ENCODE measurements at regions not wholly inside any gene's neighbourhood (a gene's known extent, or its start where the extent isn't known, plus 50 kb on each side); places are given as distances from the start of the nearest gene placed in this dataset.
"Not testable (repeated sequence)": the region's sequence is repeated elsewhere in the genome, so short reads cannot be mapped to it uniquely, and the experiment has no call there.

DNA sequence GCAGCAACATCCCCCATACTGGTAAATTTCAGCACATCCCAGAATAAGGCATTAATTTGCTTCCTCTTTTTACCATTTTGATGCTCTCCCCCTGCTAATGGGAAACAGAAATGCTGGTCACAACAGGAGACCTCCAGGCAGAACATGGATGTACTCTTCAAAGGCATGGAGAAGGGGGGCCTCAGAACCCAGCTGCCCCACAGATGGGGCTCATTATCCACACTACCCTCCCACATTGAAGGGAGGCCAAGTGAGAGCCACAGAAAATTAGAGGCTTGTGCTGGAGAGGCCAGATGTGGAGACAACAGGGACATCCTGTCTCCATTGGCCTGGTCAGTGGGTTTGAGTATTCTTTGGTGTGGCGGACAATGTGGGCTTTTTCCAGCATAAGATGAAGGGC lies 150.1 kb upstream of the CDH11 start:
- H3K4me3 Mint-ChIP-seq = no peak overlapping the region
- ATAC-seq (no peak), DNase-seq (no peak)
- no peak overlapping the region for H3K27ac Mint-ChIP-seq
- no peaks in the 10 kb centered on the region for H3K4me1 Mint-ChIP-seq
- no peaks in the 10 kb centered on the region for H3K27me3 Mint-ChIP-seq
- no peaks in the 10 kb centered on the region for H3K9me3 ChIP-seq (ENCODE audit: control insufficient read depth, low read length, poor library complexity, severe bottlenecking)
- H3K36me3 Mint-ChIP-seq (ENCODE audit: low read depth) = no peaks in the 10 kb centered on the region

DNA sequence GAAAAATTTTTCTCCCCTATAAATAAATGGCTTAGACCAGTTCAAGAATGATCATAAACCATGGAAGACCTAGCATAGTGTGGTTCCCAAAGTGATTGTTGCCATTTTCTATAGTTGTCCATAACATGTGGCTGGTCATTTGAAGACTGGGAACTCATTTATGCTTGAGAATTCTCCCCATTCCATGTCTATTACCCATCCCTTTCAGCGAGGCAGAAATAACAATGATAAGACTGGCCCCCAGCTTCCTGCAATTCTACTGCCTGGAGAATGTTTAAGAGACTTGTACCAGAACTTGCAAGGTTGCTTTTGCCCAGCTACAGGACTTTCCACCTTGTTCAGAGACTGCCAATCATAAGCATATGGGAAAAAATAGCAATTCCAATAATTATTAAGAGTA lies 146.5 kb upstream of the CDH11 start:
- no peaks in the 10 kb centered on the region for H3K9me3 ChIP-seq (ENCODE audit: control insufficient read depth, low read length, poor library complexity, severe bottlenecking)
- Mint-ChIP-seq H3K27ac (no peak overlapping the region), H3K4me3 (no peak overlapping the region), H3K27me3 (no peaks in the 10 kb centered on the region), H3K4me1 (no peaks in the 10 kb centered on the region), H3K36me3 (ENCODE audit: low read depth) (no peaks in the 10 kb centered on the region)
- ATAC-seq = no peak
- DNase-seq = no peak

DNA sequence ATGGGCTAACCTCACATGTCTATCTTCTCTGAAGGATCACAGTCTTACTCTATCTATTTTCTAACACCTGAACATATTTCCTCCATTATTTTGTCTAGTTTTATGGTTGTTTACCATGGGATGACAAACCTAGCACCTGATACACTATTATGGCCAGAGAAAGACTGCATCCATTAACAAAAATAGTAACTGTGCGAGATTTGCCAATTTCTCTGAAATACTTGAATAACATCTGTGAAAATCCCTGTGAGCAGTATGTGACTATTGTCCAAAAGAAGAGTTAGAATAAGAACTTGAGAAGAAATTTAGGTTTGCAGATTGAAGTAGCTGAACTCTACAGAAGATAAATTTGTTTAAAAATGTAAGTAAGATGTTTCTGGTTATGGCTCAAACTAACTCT lies 142.0 kb upstream of the CDH11 start:
- DNase-seq (no peak), ATAC-seq (no peak)
- no peak overlapping the region for H3K4me3 Mint-ChIP-seq
- H3K9me3 ChIP-seq (ENCODE audit: control insufficient read depth, low read length, poor library complexity, severe bottlenecking) = no peaks in the 10 kb centered on the region
- no peaks in the 10 kb centered on the region for H3K27me3 Mint-ChIP-seq
- no peaks in the 10 kb centered on the region for H3K4me1 Mint-ChIP-seq
- H3K36me3 Mint-ChIP-seq (ENCODE audit: low read depth) = no peaks in the 10 kb centered on the region
- no peak overlapping the region for H3K27ac Mint-ChIP-seq

DNA sequence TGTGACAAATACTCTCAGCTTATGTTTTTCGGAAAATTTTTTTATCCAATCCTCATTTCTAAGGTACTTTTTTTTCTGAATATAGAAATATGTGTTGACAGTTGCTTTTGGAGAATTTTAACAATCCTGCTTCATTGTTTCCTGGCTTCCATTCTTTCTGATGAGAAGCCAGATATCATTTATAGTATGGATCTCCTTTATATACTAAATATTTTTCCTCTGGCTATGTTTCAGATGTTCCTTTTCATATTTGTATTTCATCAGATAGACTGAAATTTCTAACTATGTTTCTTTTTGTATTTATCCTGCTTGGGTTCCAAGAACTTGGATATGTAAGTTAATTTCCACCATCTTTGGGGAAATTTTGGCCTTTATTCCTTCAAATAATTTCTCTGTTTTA lies 138.9 kb upstream of the CDH11 start:
- no peak for DNase-seq

DNA sequence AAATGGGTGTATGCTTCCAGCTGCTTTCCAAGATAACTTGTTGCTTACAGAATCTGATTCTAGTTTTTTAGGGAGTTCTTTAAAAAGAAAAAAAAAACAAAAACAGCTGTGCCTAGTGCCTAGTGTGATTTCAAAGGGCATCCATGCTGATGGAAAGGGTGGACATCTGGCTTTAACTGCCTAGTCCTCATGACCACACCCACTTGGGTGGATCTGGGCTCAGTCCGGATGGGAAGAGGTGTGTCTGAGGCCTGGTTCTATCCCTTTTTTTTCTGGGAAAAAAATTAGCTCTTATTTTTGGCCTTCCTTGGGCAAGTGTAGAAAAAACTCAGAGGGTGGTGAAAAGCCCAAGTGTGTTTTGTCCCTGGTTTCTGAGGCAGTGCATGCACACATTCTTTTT lies 132.3 kb upstream of the CDH11 start:
- Mint-ChIP-seq H3K4me3 (no peak overlapping the region), H3K36me3 (ENCODE audit: low read depth) (no peaks in the 10 kb centered on the region), H3K4me1 (no peaks in the 10 kb centered on the region), H3K27me3 (no peaks in the 10 kb centered on the region), H3K27ac (no peak overlapping the region)
- ATAC-seq (no peak), DNase-seq (no peak)
- H3K9me3 ChIP-seq (ENCODE audit: control insufficient read depth, low read length, poor library complexity, severe bottlenecking) = no peaks in the 10 kb centered on the region

More for the DNA sequence above, 138.9 kb upstream of the CDH11 start:
- Mint-ChIP-seq H3K4me3 (no peak overlapping the region), H3K4me1 (no peaks in the 10 kb centered on the region), H3K27ac (no peak overlapping the region), H3K36me3 (ENCODE audit: low read depth) (no peaks in the 10 kb centered on the region), H3K27me3 (no peaks in the 10 kb centered on the region)
- H3K9me3 ChIP-seq (ENCODE audit: control insufficient read depth, low read length, poor library complexity, severe bottlenecking) = no peaks in the 10 kb centered on the region
- ATAC-seq = no peak

DNA sequence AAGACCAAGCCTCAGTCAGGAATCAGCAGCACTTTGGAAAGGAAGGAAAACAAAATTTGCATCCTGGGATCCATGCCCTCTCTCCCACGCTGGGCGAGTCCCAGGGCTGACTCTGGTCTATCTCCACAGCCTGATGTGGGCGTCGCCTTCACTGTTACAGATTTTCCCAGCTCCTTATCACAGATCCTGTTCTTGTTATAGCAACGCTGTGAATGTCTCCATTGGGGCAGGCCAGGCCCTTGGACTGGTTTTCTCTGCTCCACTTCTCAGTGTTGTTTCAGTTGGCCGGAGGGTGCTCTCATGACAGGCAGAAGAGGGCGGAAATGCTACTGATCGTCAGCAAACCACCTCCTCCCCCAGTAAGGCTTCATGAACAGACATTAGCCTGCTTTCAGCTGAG lies 127.9 kb upstream of the CDH11 start:
- no peak for DNase-seq
- no peak overlapping the region for H3K4me3 Mint-ChIP-seq
- H3K4me1 Mint-ChIP-seq = no peaks in the 10 kb centered on the region
- ATAC-seq = no peak
- H3K27ac Mint-ChIP-seq = no peak overlapping the region
- H3K36me3 Mint-ChIP-seq (ENCODE audit: low read depth) = no peaks in the 10 kb centered on the region
- H3K9me3 ChIP-seq (ENCODE audit: control insufficient read depth, low read length, poor library complexity, severe bottlenecking) = no peaks in the 10 kb centered on the region
- H3K27me3 Mint-ChIP-seq = no peaks in the 10 kb centered on the region

DNA sequence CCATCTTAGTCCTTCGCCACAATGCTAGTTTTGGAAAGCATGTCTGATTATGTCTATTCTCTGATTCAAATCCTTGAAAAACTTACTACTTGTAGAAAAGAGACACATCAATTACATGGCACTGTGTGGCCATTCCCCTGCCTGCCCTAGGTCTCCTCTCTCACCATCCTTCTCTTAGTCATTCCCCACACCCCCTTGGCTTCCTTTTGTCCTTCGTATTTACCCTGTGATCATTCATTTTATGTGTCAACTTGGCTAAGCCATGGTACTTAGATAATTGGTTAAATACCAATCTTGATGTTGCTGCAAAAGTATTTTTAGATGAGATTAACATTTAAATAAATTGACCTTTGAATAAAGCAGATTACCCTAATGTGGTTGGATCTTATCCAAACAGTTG lies 122.9 kb upstream of the CDH11 start:
- no peaks in the 10 kb centered on the region for H3K27me3 Mint-ChIP-seq
- no peaks in the 10 kb centered on the region for H3K4me1 Mint-ChIP-seq
- no peak overlapping the region for H3K4me3 Mint-ChIP-seq
- no peak for ATAC-seq
- no peaks in the 10 kb centered on the region for H3K9me3 ChIP-seq (ENCODE audit: control insufficient read depth, low read length, poor library complexity, severe bottlenecking)
- DNase-seq = no peak
- H3K27ac Mint-ChIP-seq = no peak overlapping the region
- no peaks in the 10 kb centered on the region for H3K36me3 Mint-ChIP-seq (ENCODE audit: low read depth)

DNA sequence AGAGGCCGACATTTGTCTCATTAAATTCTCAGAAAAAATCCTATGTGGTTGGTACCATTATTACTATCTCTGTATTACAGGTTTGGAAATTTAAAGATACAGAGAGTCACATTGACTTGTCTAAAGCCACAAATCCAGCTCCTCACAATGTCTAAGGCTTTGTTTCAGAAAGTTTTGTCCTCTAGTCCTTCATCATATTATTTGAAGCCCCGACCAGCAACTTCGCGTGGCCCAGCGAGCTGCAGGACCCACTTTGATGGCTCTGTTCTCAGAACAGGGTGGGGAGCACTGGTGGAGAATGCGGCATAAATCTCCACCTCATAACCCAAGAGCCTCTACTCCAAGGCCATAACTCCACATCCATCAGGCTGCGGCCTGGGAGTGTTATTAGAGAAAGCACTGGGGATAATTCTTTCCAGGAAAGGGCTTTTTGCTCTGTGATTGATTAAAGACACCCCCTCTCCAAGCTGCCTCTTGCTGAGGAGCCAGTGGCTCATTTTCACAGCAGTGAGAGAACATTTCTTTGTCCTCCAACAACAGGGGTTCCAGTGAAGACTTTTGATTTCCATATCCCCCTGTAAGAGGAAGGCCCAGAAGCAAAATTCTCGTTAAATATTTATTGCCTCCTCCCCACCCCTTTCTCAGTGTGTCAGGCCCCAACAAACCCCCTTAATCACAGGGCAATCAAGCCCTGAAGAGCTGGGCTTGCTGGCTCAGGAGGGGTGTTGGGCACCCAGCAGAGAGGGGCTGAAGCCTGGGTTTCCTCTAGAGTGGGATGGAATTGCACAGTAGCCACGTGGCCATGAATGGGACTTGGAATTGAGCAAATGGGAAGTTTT lies 113.7 kb upstream of the CDH11 start:
- no peak overlapping the region for H3K27ac Mint-ChIP-seq
- no peaks in the 10 kb centered on the region for H3K36me3 Mint-ChIP-seq (ENCODE audit: low read depth)
- ATAC-seq (no peak), DNase-seq (no peak)
- H3K9me3 ChIP-seq (ENCODE audit: control insufficient read depth, low read length, poor library complexity, severe bottlenecking) = no peaks in the 10 kb centered on the region
- H3K4me3 Mint-ChIP-seq = no peak overlapping the region
- no peaks in the 10 kb centered on the region for H3K27me3 Mint-ChIP-seq
- H3K4me1 Mint-ChIP-seq = no peaks in the 10 kb centered on the region

DNA sequence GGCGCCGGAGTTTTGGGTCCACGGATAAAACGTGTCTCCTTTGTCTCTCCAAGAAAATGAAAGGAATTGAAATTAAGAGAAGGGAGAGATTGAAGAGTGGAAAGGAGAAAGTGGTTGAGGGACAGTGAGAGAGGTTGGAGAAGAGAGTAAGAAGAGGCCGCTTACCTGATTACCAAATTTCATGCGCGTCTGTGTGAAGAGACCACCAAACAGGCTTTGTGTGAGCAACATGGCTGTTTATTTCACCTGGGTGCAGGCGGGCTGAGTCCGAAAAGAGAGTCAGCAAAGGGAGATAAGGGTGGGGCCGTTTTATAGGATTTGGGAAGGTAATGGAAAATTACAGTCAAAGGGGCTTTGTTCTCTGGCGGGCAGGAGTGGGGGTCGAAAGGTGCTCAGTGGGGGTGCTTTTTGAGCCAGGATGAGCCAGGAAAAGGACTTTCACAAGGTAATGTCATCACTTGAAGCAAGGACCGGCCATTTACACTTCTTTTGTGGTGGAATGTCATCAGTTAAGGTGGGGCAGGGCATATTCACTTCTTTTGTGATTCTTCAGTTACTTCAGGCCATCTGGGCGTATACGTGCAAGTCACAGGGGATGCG lies 113.0 kb upstream of the CDH11 start:
- not testable (repeated sequence) for H3K4me1 Mint-ChIP-seq; H3K36me3 Mint-ChIP-seq (ENCODE audit: low read depth); ATAC-seq; H3K27ac Mint-ChIP-seq; H3K9me3 ChIP-seq (ENCODE audit: control insufficient read depth, low read length, poor library complexity, severe bottlenecking); H3K27me3 Mint-ChIP-seq; H3K4me3 Mint-ChIP-seq; DNase-seq

DNA sequence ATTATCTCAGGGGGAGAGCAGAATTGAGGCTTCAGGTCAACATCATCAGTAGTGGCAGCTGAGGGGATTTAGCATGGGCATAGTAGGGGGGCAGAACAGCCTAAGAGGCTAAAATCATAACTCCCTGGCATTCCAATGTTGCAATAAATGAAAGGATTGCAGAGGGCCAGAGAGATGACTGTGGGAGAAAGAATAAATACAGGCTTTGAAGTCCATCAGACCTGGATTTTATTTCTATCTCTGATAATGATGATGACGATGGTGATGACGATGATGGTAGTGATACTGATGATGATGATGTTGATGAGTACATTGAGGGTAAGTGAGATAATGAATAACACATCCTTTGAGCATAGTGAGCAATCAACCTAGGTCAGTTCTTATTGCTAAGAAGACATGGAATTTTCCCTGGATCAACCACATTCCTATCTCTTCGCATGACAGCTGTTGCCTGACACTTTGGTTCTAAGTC lies 107.4 kb upstream of the CDH11 start:
- H3K27me3 Mint-ChIP-seq = no peaks in the 10 kb centered on the region
- no peak overlapping the region for H3K4me3 Mint-ChIP-seq
- no peaks in the 10 kb centered on the region for H3K4me1 Mint-ChIP-seq
- ATAC-seq (no peak), DNase-seq (no peak)
- no peak overlapping the region for H3K27ac Mint-ChIP-seq
- H3K9me3 ChIP-seq (ENCODE audit: control insufficient read depth, low read length, poor library complexity, severe bottlenecking) = no peaks in the 10 kb centered on the region
- H3K36me3 Mint-ChIP-seq (ENCODE audit: low read depth) = no peaks in the 10 kb centered on the region

DNA sequence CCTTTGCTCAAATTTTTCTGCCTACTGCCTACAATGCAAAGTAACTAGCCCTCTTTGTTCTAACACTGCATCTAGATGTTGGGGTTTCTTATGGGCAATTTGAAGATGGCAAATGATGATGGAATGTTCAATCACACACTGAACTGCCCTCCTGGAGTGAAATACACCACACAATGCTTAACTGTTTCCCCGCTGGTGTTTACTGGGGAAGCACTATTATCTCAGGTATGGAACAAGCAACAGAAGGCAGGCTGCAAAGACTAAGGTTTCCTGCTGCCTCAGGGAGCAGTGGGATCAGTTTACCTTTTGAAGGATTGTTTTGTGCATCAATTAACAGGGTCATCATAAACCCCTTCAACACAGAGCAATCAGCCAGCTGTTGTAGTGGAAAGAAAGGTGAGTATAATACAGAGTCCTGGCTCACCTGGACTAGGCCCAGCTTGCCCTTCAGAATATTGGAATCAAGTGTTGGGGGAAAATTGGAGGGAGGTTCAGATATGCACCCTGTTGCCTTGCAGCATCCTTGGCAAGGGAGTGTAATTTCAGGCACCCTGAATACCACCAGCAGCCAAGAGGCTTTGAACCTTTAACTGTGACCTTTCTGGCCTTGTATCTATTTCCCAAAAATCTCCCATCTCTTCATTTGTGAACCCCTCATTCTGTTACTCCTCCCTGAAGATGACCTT lies 105.4 kb upstream of the CDH11 start:
- no peaks in the 10 kb centered on the region for H3K27me3 Mint-ChIP-seq
- H3K36me3 Mint-ChIP-seq (ENCODE audit: low read depth) = no peaks in the 10 kb centered on the region
- no peaks in the 10 kb centered on the region for H3K4me1 Mint-ChIP-seq
- DNase-seq (no peak), ATAC-seq (no peak)
- no peak overlapping the region for H3K27ac Mint-ChIP-seq
- H3K9me3 ChIP-seq (ENCODE audit: control insufficient read depth, low read length, poor library complexity, severe bottlenecking) = no peaks in the 10 kb centered on the region
- H3K4me3 Mint-ChIP-seq = no peak overlapping the region

DNA sequence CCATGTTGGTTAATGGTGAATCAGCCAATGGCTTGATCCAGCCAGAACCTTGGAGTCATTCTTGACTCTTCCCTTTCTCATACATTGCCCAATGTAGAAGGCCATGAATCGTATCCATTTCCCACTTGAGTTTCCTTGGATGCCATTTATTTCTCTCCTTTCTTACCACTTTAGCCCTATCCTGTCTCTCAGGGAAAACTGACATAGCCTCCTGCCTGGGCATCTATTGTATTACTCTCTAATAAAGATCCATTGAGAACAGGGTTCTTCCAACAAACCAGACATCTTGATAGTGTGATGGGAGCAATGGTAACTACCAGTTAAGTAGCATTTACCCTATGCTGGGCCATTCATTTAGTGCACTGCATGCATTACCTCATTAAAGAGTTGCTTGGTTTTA lies 104.2 kb upstream of the CDH11 start:
- H3K4me3 Mint-ChIP-seq = no peak overlapping the region
- no peaks in the 10 kb centered on the region for H3K27me3 Mint-ChIP-seq
- H3K27ac Mint-ChIP-seq = no peak overlapping the region
- H3K36me3 Mint-ChIP-seq (ENCODE audit: low read depth) = no peaks in the 10 kb centered on the region
- no peaks in the 10 kb centered on the region for H3K9me3 ChIP-seq (ENCODE audit: control insufficient read depth, low read length, poor library complexity, severe bottlenecking)
- no peak for ATAC-seq
- no peaks in the 10 kb centered on the region for H3K4me1 Mint-ChIP-seq
- DNase-seq = no peak

DNA sequence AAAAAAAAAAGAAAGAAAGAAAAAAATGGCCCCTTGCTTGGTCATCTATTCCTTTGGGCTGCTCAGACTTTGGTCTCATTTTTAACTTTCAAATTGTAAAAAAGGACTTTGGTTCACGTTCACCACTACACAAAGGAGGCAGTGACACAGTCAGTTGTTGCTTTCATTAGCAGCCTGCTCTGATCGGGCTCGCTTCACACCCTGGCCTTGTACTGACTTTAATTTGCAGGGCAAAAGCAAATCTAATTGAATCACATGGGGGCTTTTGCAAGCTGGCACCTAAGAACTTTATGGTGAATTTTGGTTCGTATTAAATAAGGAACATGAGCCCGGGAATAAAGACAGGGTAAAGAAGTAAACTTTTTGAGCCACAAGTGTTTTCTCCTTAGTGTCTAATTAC lies 103.6 kb upstream of the CDH11 start:
- Mint-ChIP-seq H3K27me3 (no peaks in the 10 kb centered on the region), H3K36me3 (ENCODE audit: low read depth) (no peaks in the 10 kb centered on the region)

More for the DNA sequence above, 103.6 kb upstream of the CDH11 start:
- no peak for DNase-seq
- Mint-ChIP-seq H3K27ac (no peak overlapping the region), H3K4me3 (no peak overlapping the region), H3K4me1 (no peaks in the 10 kb centered on the region)
- H3K9me3 ChIP-seq (ENCODE audit: control insufficient read depth, low read length, poor library complexity, severe bottlenecking) = no peaks in the 10 kb centered on the region
- ATAC-seq = no peak
